ENCODE measurements at regions not wholly inside any gene's neighbourhood (a gene's known extent, or its start where the extent isn't known, plus 50 kb on each side); places are given as distances from the start of the nearest gene placed in this dataset.

GRCh38 chr2:107548216-107548615 lies 278.5 kb upstream of the RGPD4 start:
- no peak overlapping the region for H3K4me2 ChIP-seq (replicated peaks; ENCODE audit: extremely low read depth, low read length, poor library complexity, severe bottlenecking)
- no peak overlapping the region for H3K4me3 ChIP-seq (replicated peaks in 1 of 3; ENCODE audit: low read depth in 2 of 3, low read length in 3 of 3)
- no peak overlapping the region for H3K4me3 Mint-ChIP-seq
- intact Hi-C loops (cut with micrococcal nuclease): no loop called here
- no peak overlapping the region for H2AFZ ChIP-seq (ENCODE audit: insufficient read depth, low read depth, low read length, poor library complexity, severe bottlenecking)
- TF ChIP-seq CTCF (IDR thresholded peaks at IDR 0.05): no peak
- H3K9ac ChIP-seq (ENCODE audit: insufficient read depth, low read length, poor library complexity, severe bottlenecking): no peak overlapping the region
- H3K4me1 ChIP-seq (ENCODE audit: control insufficient read depth in 1 of 2, insufficient read depth in 2 of 2, low read length in 2 of 2): no peaks in the 10 kb centered on the region
- H3K27ac Mint-ChIP-seq: no peak overlapping the region
- WGBS (ENCODE audit: insufficient coverage): 100% methylated on average over 1 of the region's 1 CpG
- H3K27ac ChIP-seq (ENCODE audit: low read depth in 1 of 2, low read length in 2 of 2): no peak overlapping the region
- H3K27me3 ChIP-seq (ENCODE audit: control insufficient read depth in 2 of 2, insufficient read depth in 2 of 2, low read length in 2 of 2): no peaks in the 10 kb centered on the region
- no peaks in the 10 kb centered on the region for H3K79me2 ChIP-seq (ENCODE audit: insufficient read depth, low read length)
- no peak for DNase-seq
- H3K36me3 Mint-ChIP-seq: no peaks in the 10 kb centered on the region
- no peaks in the 10 kb centered on the region for H4K20me1 ChIP-seq (ENCODE audit: insufficient read depth, low read length)
- H3K4me1 Mint-ChIP-seq: no peaks in the 10 kb centered on the region
- peaks cover 19% of the 10 kb centered on the region in 2 donors for H3K9me3 ChIP-seq (replicated peaks in 1 of 2; ENCODE audit: control insufficient read depth in 1 of 2, insufficient read depth in 1 of 2, low read length in 2 of 2)
- H3K36me3 ChIP-seq (replicated peaks in 1 of 2; ENCODE audit: control insufficient read depth in 1 of 2, insufficient read depth in 2 of 2, low read length in 2 of 2): no peaks in the 10 kb centered on the region
- H3K27me3 Mint-ChIP-seq (ENCODE audit: low read depth in 3 of 3): no peaks in the 10 kb centered on the region
- H3K9me3 Mint-ChIP-seq: peaks cover 0 to 5% (median 0%) of the 10 kb centered on the region in 7 donors

GRCh38 chr2:107553046-107553445 lies 273.6 kb upstream of the RGPD4 start:
- no CpG with 5 or more reads among the region's 2 CpGs for WGBS (ENCODE audit: insufficient coverage)
- H3K27me3 Mint-ChIP-seq (ENCODE audit: low read depth in 3 of 3): peaks cover 0 to 2% (median 0%) of the 10 kb centered on the region in 3 donors

More at GRCh38 chr2:107553046-107553445, 273.6 kb upstream of the RGPD4 start:
- Histone ChIP-seq H4K20me1 (ENCODE audit: insufficient read depth, low read length) (no peaks in the 10 kb centered on the region), H3K9ac (ENCODE audit: insufficient read depth, low read length, poor library complexity, severe bottlenecking) (no peak overlapping the region), H3K4me3 (replicated peaks in 1 of 3; ENCODE audit: low read depth in 2 of 3, low read length in 3 of 3) (no peak overlapping the region), H3K79me2 (ENCODE audit: insufficient read depth, low read length) (no peaks in the 10 kb centered on the region), H3K9me3 (replicated peaks in 1 of 2; ENCODE audit: control insufficient read depth in 1 of 2, insufficient read depth in 1 of 2, low read length in 2 of 2) (peaks cover 22 to 29% of the 10 kb centered on the region in 2 donors), H3K4me1 (ENCODE audit: control insufficient read depth in 1 of 2, insufficient read depth in 2 of 2, low read length in 2 of 2) (no peaks in the 10 kb centered on the region), H2AFZ (ENCODE audit: insufficient read depth, low read depth, low read length, poor library complexity, severe bottlenecking) (no peak overlapping the region), H3K36me3 (replicated peaks in 1 of 2; ENCODE audit: control insufficient read depth in 1 of 2, insufficient read depth in 2 of 2, low read length in 2 of 2) (no peaks in the 10 kb centered on the region), H3K27me3 (ENCODE audit: control insufficient read depth in 2 of 2, insufficient read depth in 2 of 2, low read length in 2 of 2) (no peaks in the 10 kb centered on the region), H3K4me2 (replicated peaks; ENCODE audit: extremely low read depth, low read length, poor library complexity, severe bottlenecking) (no peak overlapping the region), H3K27ac (ENCODE audit: low read depth in 1 of 2, low read length in 2 of 2) (no peak overlapping the region)
- no peak overlapping the region for H3K27ac Mint-ChIP-seq
- no peaks in the 10 kb centered on the region for H3K4me1 Mint-ChIP-seq
- H3K36me3 Mint-ChIP-seq: no peaks in the 10 kb centered on the region
- no peak overlapping the region for H3K4me3 Mint-ChIP-seq
- no peak for TF ChIP-seq CTCF (IDR thresholded peaks at IDR 0.05)
- DNase-seq: no peak
- peaks cover 2 to 20% (median 8%) of the 10 kb centered on the region in 7 donors for H3K9me3 Mint-ChIP-seq
- intact Hi-C loops (cut with micrococcal nuclease): no loop called here

Data from CD14-positive monocyte (primary cell).